Fibroblast of lung (primary cell): ENCODE measurements at regions not wholly inside any gene's neighbourhood (a gene's known extent, or its start where the extent isn't known, plus 50 kb on each side); places are given as distances from the start of the nearest gene placed in this dataset.

Experiments used
- DNase-seq, 2 donors: peaks; one replicate each; pipeline versions ENCODE4 v3.0.0 to v3.0.0-alpha.2; 2010; ENCODE audit warnings: low read depth in 2 of 2
- H2AFZ ChIP-seq: 2 replicates; pipeline ENCODE4 v1.5.1; 2012; ENCODE audit warnings: low read length, control low read depth, inconsistent platforms
- H3K27ac ChIP-seq: 2 replicates; pipeline ENCODE4 v1.5.1; 2011; ENCODE audit warnings: low read length, control low read depth; ENCODE audit not compliant: insufficient read depth
- H3K27me3 ChIP-seq: 2 replicates; pipeline ENCODE4 v1.5.1; 2011; ENCODE audit warnings: mild to moderate bottlenecking, low read length; ENCODE audit not compliant: control insufficient read depth, insufficient read depth
- H3K36me3 ChIP-seq: 2 replicates; pipeline ENCODE4 v1.5.1; 2011; ENCODE audit warnings: low read length; ENCODE audit not compliant: control insufficient read depth, insufficient read depth
- H3K4me1 ChIP-seq: 2 replicates; pipeline ENCODE4 v1.5.1; 2011; ENCODE audit warnings: low read length; ENCODE audit not compliant: control insufficient read depth, insufficient read depth; ENCODE audit errors: extremely low read depth
- H3K4me2 ChIP-seq: 2 replicates; pipeline ENCODE4 v1.5.1; 2011; ENCODE audit warnings: low read length, control low read depth; ENCODE audit not compliant: insufficient read depth; ENCODE audit errors: extremely low read depth
- H3K4me3 ChIP-seq, 4 experiments: fragments of 200-600 bp in 1 of 4; sonication (generic) in 1 of 4; replicated peaks in 1 of 4; 2 replicates each; pipeline ENCODE4 v1.5.1; 2011 to 2016; ENCODE audit warnings: low read length in 4 of 4, low read depth in 3 of 4, mild to moderate bottlenecking in 3 of 4, control low read depth in 2 of 4, inconsistent platforms in 1 of 4, mixed read lengths in 1 of 4; ENCODE audit not compliant: insufficient read depth in 1 of 4; ENCODE audit errors: control extremely low read depth in 1 of 4
- H3K79me2 ChIP-seq: 2 replicates; pipeline ENCODE4 v1.5.1; 2012; ENCODE audit warnings: mild to moderate bottlenecking, low read length, inconsistent platforms; ENCODE audit not compliant: control insufficient read depth, insufficient read depth
- H3K9ac ChIP-seq: 2 replicates; pipeline ENCODE4 v1.5.1; 2011; ENCODE audit warnings: mild to moderate bottlenecking, low read length, control low read depth; ENCODE audit not compliant: insufficient read depth
- H3K9me3 ChIP-seq: 2 replicates; pipeline ENCODE4 v1.5.1; 2012; ENCODE audit warnings: low read depth, low read length; ENCODE audit not compliant: control insufficient read depth, insufficient read depth
- H4K20me1 ChIP-seq: 2 replicates; pipeline ENCODE4 v1.5.1; 2011; ENCODE audit warnings: low read length; ENCODE audit not compliant: control insufficient read depth, insufficient read depth; ENCODE audit errors: extremely low read depth
- CTCF ChIP-seq, 2 donors: IDR thresholded peaks in 1 of 2; conservative IDR thresholded peaks in 1 of 2; 1 replicate in 1 of 2; 2 replicates in 1 of 2; pipeline ENCODE4 v1.5.1; 2011 to 2012; ENCODE audit warnings: low read length in 2 of 2, control low read depth in 1 of 2, inconsistent platforms in 1 of 2, low read depth in 1 of 2, mild to moderate bottlenecking in 1 of 2
- EZH2 ChIP-seq: IDR thresholded peaks from 2 replicates; pipeline ENCODE4 v1.5.1; 2012; ENCODE audit warnings: low read length, control low read depth, mild to moderate bottlenecking; ENCODE audit errors: missing control alignments

- no peak overlapping the region for H2AFZ ChIP-seq
- no peak overlapping the region for H3K27ac ChIP-seq
- no peaks in the 10 kb centered on the region for H4K20me1 ChIP-seq
- DNase-seq, result no peak
- no peak overlapping the region for H3K9ac ChIP-seq
- H3K4me3 ChIP-seq, result no peak overlapping the region
- no peaks in the 10 kb centered on the region for H3K36me3 ChIP-seq
- H3K4me1 ChIP-seq, result peaks cover 14% of the 10 kb centered on the region
- H3K79me2 ChIP-seq, result no peaks in the 10 kb centered on the region
- no peaks in the 10 kb centered on the region for H3K9me3 ChIP-seq
- H3K4me2 ChIP-seq, result no peak overlapping the region
- TF ChIP-seq EZH2 (no peak), CTCF (conservative IDR thresholded peaks at IDR 0.05 in 1 of 2, IDR thresholded peaks at IDR 0.05 in 1 of 2; ENCODE audit: low read depth in 1 of 2, low read length in 2 of 2) (no peak)
- no peaks in the 10 kb centered on the region for H3K27me3 ChIP-seq
Measured at GRCh38 chr4:128452415-128452814, 164.8 kb upstream of the PGRMC2 start.

- Histone ChIP-seq H3K4me1 (peaks cover 14% of the 10 kb centered on the region), H2AFZ (no peak overlapping the region), H4K20me1 (no peaks in the 10 kb centered on the region), H3K36me3 (no peaks in the 10 kb centered on the region), H3K4me3 (no peak overlapping the region), H3K27me3 (no peaks in the 10 kb centered on the region), H3K4me2 (no peak overlapping the region), H3K9me3 (no peaks in the 10 kb centered on the region), H3K27ac (no peak overlapping the region), H3K79me2 (no peaks in the 10 kb centered on the region), H3K9ac (no peak overlapping the region)
- TF ChIP-seq EZH2, result no peak
- TF ChIP-seq CTCF (conservative IDR thresholded peaks at IDR 0.05 in 1 of 2, IDR thresholded peaks at IDR 0.05 in 1 of 2; ENCODE audit: low read depth in 1 of 2, low read length in 2 of 2), result no peak
- DNase-seq, result peak in 1 of 2 donors; percentile 65
Measured at GRCh38 chr4:128451270-128451905, 163.8 kb upstream of the PGRMC2 start.

- Histone ChIP-seq H3K27me3 (no peaks in the 10 kb centered on the region), H3K9ac (no peak overlapping the region), H3K4me3 (no peak overlapping the region), H3K4me1 (peaks cover 14% of the 10 kb centered on the region), H4K20me1 (no peaks in the 10 kb centered on the region), H3K79me2 (no peaks in the 10 kb centered on the region), H2AFZ (no peak overlapping the region), H3K27ac (no peak overlapping the region), H3K36me3 (no peaks in the 10 kb centered on the region), H3K4me2 (no peak overlapping the region), H3K9me3 (no peaks in the 10 kb centered on the region)
- no peak for TF ChIP-seq CTCF (conservative IDR thresholded peaks at IDR 0.05 in 1 of 2, IDR thresholded peaks at IDR 0.05 in 1 of 2; ENCODE audit: low read depth in 1 of 2, low read length in 2 of 2)
- TF ChIP-seq EZH2, result no peak
- DNase-seq, result peak in 1 of 2 donors; percentile 38
Measured at GRCh38 chr4:128450326-128451120, 162.9 kb upstream of the PGRMC2 start.
